Keratinocyte (primary cell): ENCODE measurements at regions not wholly inside any gene's neighbourhood (a gene's known extent, or its start where the extent isn't known, plus 50 kb on each side); places are given as distances from the start of the nearest gene placed in this dataset.

Experiments
- DNase-seq: peaks from one replicate; pipeline ENCODE4 v3.0.0-alpha.2; 2011; ENCODE audit warnings: low read depth, missing footprints, low spot score
- FAIRE-seq: peaks from 2 replicates; lab custom pipeline; 2011; peaks lifted over from hg19 to GRCh38; lab: Jason Lieb, UNC
- H2AFZ ChIP-seq: 2 replicates; pipeline ENCODE4 v1.6.0; 2012; ENCODE audit warnings: low read length, control low read depth, inconsistent platforms; ENCODE audit not compliant: control insufficient read depth
- H3K27ac ChIP-seq: 2 replicates; pipeline ENCODE4 v1.5.1; 2011; ENCODE audit warnings: low read length; ENCODE audit not compliant: control insufficient read depth, insufficient read depth
- H3K27me3 ChIP-seq: 3 replicates; pipeline ENCODE4 v1.6.0; 2011; ENCODE audit warnings: low read length; ENCODE audit not compliant: control insufficient read depth, insufficient read depth; ENCODE audit errors: extremely low read depth
- H3K36me3 ChIP-seq, 2 experiments: 2 replicates in 1 of 2; 3 replicates in 1 of 2; pipeline ENCODE4 v1.5.1; 2011; ENCODE audit warnings: low read length in 2 of 2, mild to moderate bottlenecking in 1 of 2; ENCODE audit not compliant: control insufficient read depth in 2 of 2, insufficient read depth in 2 of 2; ENCODE audit errors: extremely low read depth in 1 of 2
- H3K4me1 ChIP-seq: 3 replicates; pipeline ENCODE4 v1.5.1; 2011; ENCODE audit warnings: low read length; ENCODE audit not compliant: control insufficient read depth, insufficient read depth; ENCODE audit errors: extremely low read depth
- H3K4me2 ChIP-seq: 3 replicates; pipeline ENCODE4 v1.6.0; 2011; ENCODE audit warnings: low read depth, low read length; ENCODE audit not compliant: control insufficient read depth, insufficient read depth; ENCODE audit errors: extremely low read depth
- H3K4me3 ChIP-seq, 3 experiments: fragments of 200-600 bp in 1 of 3; sonication (generic) in 1 of 3; 2 replicates in 2 of 3; 3 replicates in 1 of 3; pipeline ENCODE4 v1.5.1; 2011 to 2016; ENCODE audit warnings: low read length in 3 of 3, mild to moderate bottlenecking in 3 of 3, control low read depth in 2 of 3, inconsistent platforms in 1 of 3, low read depth in 1 of 3, mixed read lengths in 1 of 3, mixed run types in 1 of 3, moderate library complexity in 1 of 3; ENCODE audit not compliant: control insufficient read depth in 2 of 3, insufficient read depth in 2 of 3; ENCODE audit errors: extremely low read depth in 1 of 3
- H3K79me2 ChIP-seq: 2 replicates; pipeline ENCODE4 v1.6.0; 2012; ENCODE audit warnings: low read length; ENCODE audit not compliant: control insufficient read depth, insufficient read depth
- H3K9ac ChIP-seq: 3 replicates; pipeline ENCODE4 v1.6.0; 2011; ENCODE audit warnings: low read length; ENCODE audit not compliant: control insufficient read depth, insufficient read depth; ENCODE audit errors: extremely low read depth
- H3K9me1 ChIP-seq: 3 replicates; pipeline ENCODE4 v1.6.0; 2011; ENCODE audit warnings: low read length; ENCODE audit not compliant: control insufficient read depth, insufficient read depth; ENCODE audit errors: extremely low read depth
- H3K9me3 ChIP-seq: 2 replicates; pipeline ENCODE4 v1.5.1; 2012; ENCODE audit warnings: low read depth, low read length; ENCODE audit not compliant: control insufficient read depth
- H4K20me1 ChIP-seq: 3 replicates; pipeline ENCODE4 v1.6.0; 2011; ENCODE audit warnings: low read length; ENCODE audit not compliant: control insufficient read depth, insufficient read depth; ENCODE audit errors: extremely low read depth
- CTCF ChIP-seq, 3 experiments: IDR thresholded peaks in 1 of 3; conservative IDR thresholded peaks in 1 of 3; optimal IDR thresholded peaks in 1 of 3; 2 replicates in 2 of 3; 3 replicates in 1 of 3; pipeline versions ENCODE3 to v1.5.1; 2011; ENCODE audit warnings: low read length in 3 of 3, mild to moderate bottlenecking in 3 of 3, moderate library complexity in 2 of 3, control low read depth in 1 of 3, inconsistent platforms in 1 of 3; ENCODE audit not compliant: insufficient read depth in 2 of 3; ENCODE audit errors: extremely low read depth in 1 of 3
- EZH2 ChIP-seq: IDR thresholded peaks from one replicate; pipeline ENCODE4 v1.6.1; 2012; ENCODE audit warnings: inconsistent platforms, mild to moderate bottlenecking, low read length, moderate library complexity
- dilution Hi-C: fragments of 300-500 bp; cut with MboI; formaldehyde crosslinking; loops from one replicate; pipeline ENCODE4 v1.7.0; 2020; ENCODE audit warnings: low sequenced_read_pairs; ENCODE audit not compliant: extremely low pct_ligation_motif_present

GRCh38 chr6:33910594-33910993 lies 106.8 kb upstream of the MLN start:
- Histone ChIP-seq H3K27ac (no peak overlapping the region), H3K27me3 (peaks cover 19% of the 10 kb centered on the region), H4K20me1 (no peaks in the 10 kb centered on the region), H3K4me2 (no peak overlapping the region), H2AFZ (no peak overlapping the region), H3K79me2 (no peaks in the 10 kb centered on the region), H3K4me3 (no peak overlapping the region), H3K36me3 (no peaks in the 10 kb centered on the region), H3K9me3 (no peaks in the 10 kb centered on the region), H3K9ac (no peak overlapping the region), H3K4me1 (no peaks in the 10 kb centered on the region), H3K9me1 (no peaks in the 10 kb centered on the region)
- no peak for TF ChIP-seq CTCF (optimal IDR thresholded peaks at IDR 0.05 in 1 of 3, IDR thresholded peaks at IDR 0.05 in 1 of 3, conservative IDR thresholded peaks at IDR 0.05 in 1 of 3; ENCODE audit: extremely low read depth in 1 of 3, insufficient read depth in 2 of 3, low read length in 3 of 3)
- no peak for TF ChIP-seq EZH2
- no peak for DNase-seq
- dilution Hi-C loops, result no loop called here
- no peak for FAIRE-seq

GRCh38 chr6:33909737-33910136 lies 105.9 kb upstream of the MLN start:
- peaks cover 19% of the 10 kb centered on the region for H3K27me3 ChIP-seq
- FAIRE-seq, result no peak

More at GRCh38 chr6:33909737-33910136, 105.9 kb upstream of the MLN start:
- H3K4me2 ChIP-seq, result no peak overlapping the region
- dilution Hi-C loops, result no loop called here
- H4K20me1 ChIP-seq, result no peaks in the 10 kb centered on the region
- H3K27ac ChIP-seq, result no peak overlapping the region
- no peak for TF ChIP-seq EZH2
- TF ChIP-seq CTCF (optimal IDR thresholded peaks at IDR 0.05 in 1 of 3, IDR thresholded peaks at IDR 0.05 in 1 of 3, conservative IDR thresholded peaks at IDR 0.05 in 1 of 3; ENCODE audit: extremely low read depth in 1 of 3, insufficient read depth in 2 of 3, low read length in 3 of 3), result no peak
- no peaks in the 10 kb centered on the region for H3K36me3 ChIP-seq
- no peak overlapping the region for H2AFZ ChIP-seq
- H3K4me1 ChIP-seq, result no peaks in the 10 kb centered on the region
- H3K9ac ChIP-seq, result no peak overlapping the region
- H3K4me3 ChIP-seq, result no peak overlapping the region
- H3K79me2 ChIP-seq, result no peaks in the 10 kb centered on the region
- H3K9me1 ChIP-seq, result no peaks in the 10 kb centered on the region
- no peaks in the 10 kb centered on the region for H3K9me3 ChIP-seq
- no peak for DNase-seq
